HepG2 (cell line): ENCODE measurements at regions not wholly inside any gene's neighbourhood (a gene's known extent, or its start where the extent isn't known, plus 50 kb on each side); places are given as distances from the start of the nearest gene placed in this dataset.

Source experiments
- ARID5B ChIP-seq: IDR thresholded peaks from 2 replicates; pipeline ENCODE4 v1.4.0; 2020; ENCODE audit warnings: mild to moderate bottlenecking, missing genetic modification reagents
- ATF7 ChIP-seq, 2 experiments: fragments of 450-650 bp in 1 of 2; sonication (generic) in 1 of 2; formaldehyde crosslinking in 1 of 2; IDR thresholded peaks; 2 replicates each; pipeline versions ENCODE4 v1.4.0 to v1.6.1; 2016 to 2020; ENCODE audit warnings: antibody characterized with exemption in 1 of 2, mild to moderate bottlenecking in 1 of 2, missing genetic modification reagents in 1 of 2
- ELF4 ChIP-seq: sonication (generic); formaldehyde crosslinking; IDR thresholded peaks from 2 replicates; pipeline ENCODE4 v1.5.0; 2020; ENCODE audit warnings: missing genetic modification reagents, mild to moderate bottlenecking, moderate library complexity, borderline replicate concordance
- FOSL2 ChIP-seq: sonication (generic); formaldehyde crosslinking; IDR thresholded peaks from 2 replicates; pipeline ENCODE4 v1.4.0; 2020; ENCODE audit warnings: missing genetic modification reagents
- MAFG ChIP-seq: sonication (generic); formaldehyde crosslinking; IDR thresholded peaks from 2 replicates; pipeline ENCODE4 v1.5.1; 2020; ENCODE audit warnings: mild to moderate bottlenecking, missing genetic modification reagents
- MLLT10 ChIP-seq: sonication (generic); formaldehyde crosslinking; IDR thresholded peaks from 2 replicates; pipeline ENCODE4 v1.4.0; 2020; ENCODE audit warnings: missing genetic modification reagents
- NFE2L2 ChIP-seq: fragments of 150-350 bp; IDR thresholded peaks from 2 replicates; pipeline ENCODE4 v1.6.1; 2014; ENCODE audit warnings: low read length
- POGZ ChIP-seq: sonication (generic); formaldehyde crosslinking; IDR thresholded peaks from 2 replicates; pipeline ENCODE4 v1.4.0; 2020; ENCODE audit warnings: mild to moderate bottlenecking, missing genetic modification reagents
- SALL1 ChIP-seq: sonication (generic); formaldehyde crosslinking; IDR thresholded peaks from 2 replicates; pipeline ENCODE4 v1.8.0; 2022; ENCODE audit warnings: mild to moderate bottlenecking, missing genetic modification reagents
- SKI ChIP-seq: fragments of 450-650 bp; IDR thresholded peaks from one replicate; pipeline ENCODE4 v1.6.1; 2018; ENCODE audit warnings: mild to moderate bottlenecking; ENCODE audit not compliant: partially characterized antibody
- SP140L ChIP-seq: sonication (generic); formaldehyde crosslinking; IDR thresholded peaks from 2 replicates; pipeline ENCODE4 v1.4.0; 2020; ENCODE audit warnings: missing genetic modification reagents, borderline replicate concordance
- SP5 ChIP-seq: IDR thresholded peaks from 2 replicates; pipeline ENCODE4 v1.6.1; 2016; ENCODE audit warnings: low read depth, borderline replicate concordance
- TBX3 ChIP-seq: fragments of 450-650 bp; IDR thresholded peaks from 2 replicates; pipeline ENCODE4 v1.6.1; 2017; ENCODE audit warnings: antibody characterized with exemption, mild to moderate bottlenecking, inconsistent platforms, borderline replicate concordance
- ZBTB39 ChIP-seq: sonication (generic); formaldehyde crosslinking; IDR thresholded peaks from 2 replicates; pipeline ENCODE4 v1.5.0; 2020; ENCODE audit warnings: missing genetic modification reagents
- ZMYM3 ChIP-seq: sonication (generic); formaldehyde crosslinking; IDR thresholded peaks from 2 replicates; pipeline ENCODE4 v1.5.1; 2020; ENCODE audit warnings: mild to moderate bottlenecking, missing genetic modification reagents
- ZNF18 ChIP-seq: sonication (generic); formaldehyde crosslinking; IDR thresholded peaks from 2 replicates; pipeline ENCODE4 v1.8.0; 2022; ENCODE audit warnings: mild to moderate bottlenecking, missing genetic modification reagents; ENCODE audit not compliant: insufficient replicate concordance
- ZNF34 ChIP-seq: sonication (generic); formaldehyde crosslinking; IDR thresholded peaks from 2 replicates; pipeline ENCODE4 v1.4.0; 2020; ENCODE audit warnings: mild to moderate bottlenecking, missing genetic modification reagents, borderline replicate concordance
- ZNF567 ChIP-seq: sonication (generic); formaldehyde crosslinking; IDR thresholded peaks from 2 replicates; pipeline ENCODE4 v1.8.1; 2023; ENCODE audit warnings: mild to moderate bottlenecking, missing genetic modification reagents, borderline replicate concordance
- ZNF629 ChIP-seq: sonication (generic); formaldehyde crosslinking; conservative IDR thresholded peaks from 2 replicates; pipeline ENCODE4 v1.5.0; 2020; ENCODE audit warnings: missing genetic modification reagents
- ZNF704 ChIP-seq: sonication (generic); formaldehyde crosslinking; IDR thresholded peaks from 2 replicates; pipeline ENCODE4 v1.8.1; 2023; ENCODE audit warnings: mild to moderate bottlenecking, inconsistent platforms, moderate library complexity, missing genetic modification reagents, borderline replicate concordance
- ZNF782 ChIP-seq: sonication (generic); formaldehyde crosslinking; IDR thresholded peaks from 2 replicates; pipeline ENCODE4 v1.4.0; 2020; ENCODE audit warnings: missing genetic modification reagents, mild to moderate bottlenecking, borderline replicate concordance

- TF ChIP-seq ZBTB39 (CRISPR knock-in tag) (no peak), SKI (no peak), SP5 (CRISPR knock-in tag) (no peak), ZNF567 (no peak), ARID5B (CRISPR knock-in tag) (peak; percentile 24; the same call in 1 of the 2 replicates), ZNF18 (CRISPR knock-in tag) (peak; percentile 84), MAFG (CRISPR knock-in tag) (peak; percentile 86), MLLT10 (CRISPR knock-in tag) (no peak), ZNF704 (CRISPR knock-in tag) (no peak), SALL1 (CRISPR knock-in tag) (peak; percentile 44; the same call in 1 of the 2 replicates), FOSL2 (peak; percentile 63), ATF7 (IDR thresholded peaks at IDR 0.05) (no peak), ATF7 (CRISPR knock-in tag; IDR thresholded peaks at IDR 0.05) (no peak), ELF4 (CRISPR knock-in tag) (no peak), POGZ (0 out of 2 replicates have a peak, but pooled peaks have one; percentile 24), TBX3 (no peak), ZMYM3 (CRISPR knock-in tag) (no peak), ZNF34 (no peak), SP140L (CRISPR knock-in tag) (no peak), ZNF629 (CRISPR knock-in tag) (no peak), ZNF782 (CRISPR knock-in tag) (no peak), NFE2L2 (peak; percentile 96)
Observed at GRCh38 chr13:84399320-84400085, 517.2 kb upstream of the SLITRK1 start (continued).
